ENCODE measurements at regions not wholly inside any gene's neighbourhood (a gene's known extent, or its start where the extent isn't known, plus 50 kb on each side); places are given as distances from the start of the nearest gene placed in this dataset.

- H3K79me2 ChIP-seq (ENCODE audit: insufficient read depth): no peaks in the 10 kb centered on the region
- no peak overlapping the region for H2AFZ ChIP-seq (ENCODE audit: low read depth)
- no peak for DNase-seq
- CTCF ChIA-PET: no interaction called here
- H3K4me1 ChIP-seq (ENCODE audit: control insufficient read depth in 1 of 2, insufficient read depth in 2 of 2, low read depth in 1 of 2, low read length in 1 of 2): no peaks in the 10 kb centered on the region; a peak in 1 of 4 replicates
- TF ChIP-seq FOSL2 (IDR thresholded peaks at IDR 0.05; ENCODE audit: borderline replicate concordance, low read depth) (no peak), USF1 (IDR thresholded peaks at IDR 0.05; ENCODE audit: borderline replicate concordance, low read depth) (no peak), FOXJ3 (CRISPR knock-in tag; IDR thresholded peaks at IDR 0.05) (no peak), ZBTB33 (IDR thresholded peaks at IDR 0.05; ENCODE audit: borderline replicate concordance, low read depth) (no peak), FOXM1 (IDR thresholded peaks at IDR 0.05; ENCODE audit: low read depth) (no peak), SMC3 (IDR thresholded peaks at IDR 0.05; ENCODE audit: low read depth, low read length) (no peak), CTCF (IDR thresholded peaks at IDR 0.05) (no peak), EP300 (IDR thresholded peaks at IDR 0.05; ENCODE audit: borderline replicate concordance in 1 of 2, low read depth in 1 of 2, low read length in 1 of 2) (no peak), MAX (IDR thresholded peaks at IDR 0.05; ENCODE audit: low read depth) (no peak)
- H3F3A ChIP-seq (replicated peaks; ENCODE audit: insufficient read depth): no peaks in the 10 kb centered on the region
- no peaks in the 10 kb centered on the region for H3K9me3 ChIP-seq
- no peaks in the 10 kb centered on the region for H3K27me3 ChIP-seq (ENCODE audit: insufficient read depth)
- H4K20me1 ChIP-seq (ENCODE audit: insufficient read depth): no peaks in the 10 kb centered on the region
- 73% methylated on average over 12 of the region's 15 CpGs for WGBS (ENCODE audit: low lambda C conversion rate)
- H3K9ac ChIP-seq: no peak overlapping the region
- no peak overlapping the region for H3K4me3 ChIP-seq (ENCODE audit: low read depth in 2 of 2, low read length in 1 of 2)
- H3K27ac ChIP-seq (ENCODE audit: low read depth in 2 of 2, low read length in 1 of 2): no peak overlapping the region
- no peaks in the 10 kb centered on the region for H3K36me3 ChIP-seq (replicated peaks in 1 of 2; ENCODE audit: control insufficient read depth in 1 of 2, insufficient read depth in 2 of 2, low read length in 1 of 2)
- no peaks in the 10 kb centered on the region for H3K9me2 ChIP-seq
- no peak overlapping the region for H3K4me2 ChIP-seq
- POLR2A ChIA-PET: no interaction called here
These were observed 317.0 kb downstream of the CDC5L start for GRCh38 chr6:44704240-44705150.

- TF ChIP-seq USF1 (IDR thresholded peaks at IDR 0.05; ENCODE audit: borderline replicate concordance, low read depth): no peak
- TF ChIP-seq MAX (IDR thresholded peaks at IDR 0.05; ENCODE audit: low read depth): no peak
- TF ChIP-seq RXRA (IDR thresholded peaks at IDR 0.05; ENCODE audit: borderline replicate concordance, low read depth): no peak
- no peak for TF ChIP-seq EZH2phosphoT487 (IDR thresholded peaks at IDR 0.05; ENCODE audit: borderline replicate concordance, low read depth)
- TF ChIP-seq TCF12 (IDR thresholded peaks at IDR 0.05): no peak
- TF ChIP-seq FOXM1 (IDR thresholded peaks at IDR 0.05; ENCODE audit: low read depth): no peak
- TF ChIP-seq MXI1 (IDR thresholded peaks at IDR 0.05; ENCODE audit: low read depth, low read length): no peak
- TF ChIP-seq RFX5 (IDR thresholded peaks at IDR 0.05; ENCODE audit: low read length): no peak
- TF ChIP-seq TAF1 (IDR thresholded peaks at IDR 0.05; ENCODE audit: borderline replicate concordance, low read depth, low read length): no peak
- TF ChIP-seq FOSL2 (IDR thresholded peaks at IDR 0.05; ENCODE audit: borderline replicate concordance, low read depth): no peak
- no peak for TF ChIP-seq FOXJ3 (CRISPR knock-in tag; IDR thresholded peaks at IDR 0.05)
- no peak for TF ChIP-seq NRF1 (IDR thresholded peaks at IDR 0.05; ENCODE audit: low read depth, low read length)
- no peak for TF ChIP-seq MEF2A (IDR thresholded peaks at IDR 0.05; ENCODE audit: borderline replicate concordance, low read depth)
- TF ChIP-seq RAD21 (IDR thresholded peaks at IDR 0.05; ENCODE audit: low read length): no peak
- TF ChIP-seq YY1 (IDR thresholded peaks at IDR 0.05; ENCODE audit: low read depth): no peak
- DNase-seq: no peak
- H3K36me3 ChIP-seq (replicated peaks in 1 of 2; ENCODE audit: control insufficient read depth in 1 of 2, insufficient read depth in 2 of 2, low read length in 1 of 2): no peaks in the 10 kb centered on the region
- no peaks in the 10 kb centered on the region; a peak in 1 of 4 replicates for H3K4me1 ChIP-seq (ENCODE audit: control insufficient read depth in 1 of 2, insufficient read depth in 2 of 2, low read depth in 1 of 2, low read length in 1 of 2)
- H3K9me3 ChIP-seq: no peaks in the 10 kb centered on the region
- H3F3A ChIP-seq (replicated peaks; ENCODE audit: insufficient read depth): no peaks in the 10 kb centered on the region
- H3K27me3 ChIP-seq (ENCODE audit: insufficient read depth): no peaks in the 10 kb centered on the region
- 82% methylated on average over 4 of the region's 4 CpGs for WGBS (ENCODE audit: low lambda C conversion rate)
- H3K4me2 ChIP-seq: no peak overlapping the region
- no peaks in the 10 kb centered on the region for H4K20me1 ChIP-seq (ENCODE audit: insufficient read depth)
- H3K9ac ChIP-seq: no peak overlapping the region
- POLR2A ChIA-PET: no interaction called here
- H3K4me3 ChIP-seq (ENCODE audit: low read depth in 2 of 2, low read length in 1 of 2): no peak overlapping the region
- H3K27ac ChIP-seq (ENCODE audit: low read depth in 2 of 2, low read length in 1 of 2): no peak overlapping the region
- H3K79me2 ChIP-seq (ENCODE audit: insufficient read depth): no peaks in the 10 kb centered on the region
- no peak overlapping the region for H2AFZ ChIP-seq (ENCODE audit: low read depth)
- no peaks in the 10 kb centered on the region for H3K9me2 ChIP-seq
- CTCF ChIA-PET: no interaction called here
These were observed 318.1 kb downstream of the CDC5L start for GRCh38 chr6:44705596-44705995.

Data from SK-N-SH (cell line).